ENCODE measurements at regions not wholly inside any gene's neighbourhood (a gene's known extent, or its start where the extent isn't known, plus 50 kb on each side); places are given as distances from the start of the nearest gene placed in this dataset.

DNA sequence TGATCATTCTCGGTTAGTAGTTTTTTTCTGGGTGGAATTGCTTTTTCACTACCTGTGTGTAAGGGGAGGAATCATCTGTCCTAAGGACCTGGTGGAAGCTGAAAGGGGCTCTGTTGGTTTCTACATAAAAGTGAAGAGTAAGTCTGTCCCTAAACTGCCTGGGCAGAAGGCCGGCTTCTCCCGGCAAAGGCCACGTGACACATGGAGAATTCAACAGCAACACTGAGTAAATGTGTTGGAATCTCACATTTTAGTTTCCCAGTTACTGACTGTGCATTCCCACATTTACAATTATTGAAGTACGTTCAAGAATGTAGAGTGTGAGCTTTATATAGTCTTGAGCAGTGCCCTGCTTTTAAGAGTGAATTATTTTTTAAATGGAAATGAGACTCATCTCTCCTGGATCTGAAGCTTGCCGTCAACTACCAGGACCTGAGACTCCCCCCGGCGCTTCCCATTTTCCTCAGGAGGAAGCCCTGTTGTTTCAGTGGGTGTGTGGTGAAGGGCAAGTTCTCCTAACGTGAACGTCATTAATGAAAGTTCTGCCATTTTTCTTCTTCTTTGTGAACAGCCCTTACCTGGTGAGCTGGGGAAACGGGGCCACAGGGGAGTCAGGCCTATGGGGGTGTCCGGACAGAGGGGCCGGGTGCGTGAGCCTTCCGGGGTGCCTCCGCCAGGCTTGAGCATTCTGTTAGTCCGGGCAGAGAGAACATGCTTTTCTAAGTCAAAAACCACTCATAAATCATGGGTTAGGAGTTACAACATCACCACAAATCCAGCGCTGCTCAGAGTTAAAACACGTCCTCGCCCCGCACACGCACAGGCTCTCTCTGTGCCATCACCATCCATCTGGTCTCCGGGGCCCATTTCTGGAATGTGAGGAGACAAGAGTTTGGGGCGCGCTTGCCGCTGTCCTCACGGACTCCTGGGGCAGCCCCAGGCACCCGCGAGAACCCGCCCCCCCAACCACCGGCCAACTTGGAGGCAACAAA is 56.6 kb upstream of the SMOC2 start:
- no peak for DNase-seq

DNA sequence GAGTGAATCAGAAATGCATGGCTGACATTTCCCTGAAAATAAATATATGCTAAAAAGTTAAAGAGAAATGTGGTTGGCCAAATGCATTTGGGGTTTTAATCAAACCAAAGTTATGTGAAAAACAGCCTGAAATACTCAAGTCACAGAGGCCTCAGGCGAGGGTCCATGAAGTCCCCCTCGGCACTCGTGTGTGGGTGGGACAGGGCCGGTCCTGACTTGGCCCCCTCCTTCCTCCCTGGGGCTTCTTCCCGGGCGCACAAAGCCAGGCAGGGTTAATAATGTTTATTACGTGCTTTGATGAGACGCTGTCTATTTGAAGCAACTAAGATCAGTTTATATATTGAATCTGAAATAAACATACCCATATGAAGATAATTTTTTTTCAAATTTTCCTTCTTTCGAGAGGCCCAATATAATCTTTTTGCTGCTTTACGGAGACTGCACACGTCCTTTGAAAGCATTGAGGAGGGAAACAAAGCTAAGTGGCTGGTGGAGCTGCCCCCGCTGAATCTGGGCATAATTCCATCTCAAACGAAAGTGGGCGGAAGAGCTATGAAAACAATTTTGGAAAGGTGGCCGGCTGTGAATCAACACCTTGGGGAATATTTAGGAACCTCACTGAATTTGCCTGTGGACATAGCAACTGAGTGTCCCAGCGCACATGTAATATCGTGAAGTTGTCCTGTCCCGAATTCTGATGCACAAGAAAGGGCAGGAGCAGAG is 55.8 kb upstream of the SMOC2 start:
- peak; percentile 50 for DNase-seq

- DNase-seq, result no peak
Observed at GRCh38 chr6:168385858-168386735, 54.9 kb upstream of the SMOC2 start.

DNA sequence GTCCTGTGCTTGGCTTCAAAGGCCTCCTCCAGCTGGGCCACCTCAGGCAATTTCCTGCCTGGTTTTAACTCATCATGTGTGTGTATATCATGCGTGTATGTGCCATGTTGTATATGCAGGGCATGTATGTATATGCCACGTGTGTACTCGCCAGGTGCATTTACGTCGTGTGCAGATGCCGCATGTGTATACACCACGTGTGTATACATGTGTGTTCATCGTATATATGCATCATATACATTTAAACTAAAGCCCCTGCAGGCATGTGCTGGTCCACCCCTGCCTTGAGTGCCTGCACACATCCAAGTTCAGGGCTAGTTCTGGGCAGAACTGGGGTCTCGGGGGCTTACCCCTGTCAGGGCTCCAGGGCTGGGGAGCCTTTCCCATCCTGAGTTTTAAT is 54.0 kb upstream of the SMOC2 start:
- no peak for DNase-seq

- DNase-seq, result no peak
Observed at GRCh38 chr6:168387426-168387825, 53.6 kb upstream of the SMOC2 start.

DNA sequence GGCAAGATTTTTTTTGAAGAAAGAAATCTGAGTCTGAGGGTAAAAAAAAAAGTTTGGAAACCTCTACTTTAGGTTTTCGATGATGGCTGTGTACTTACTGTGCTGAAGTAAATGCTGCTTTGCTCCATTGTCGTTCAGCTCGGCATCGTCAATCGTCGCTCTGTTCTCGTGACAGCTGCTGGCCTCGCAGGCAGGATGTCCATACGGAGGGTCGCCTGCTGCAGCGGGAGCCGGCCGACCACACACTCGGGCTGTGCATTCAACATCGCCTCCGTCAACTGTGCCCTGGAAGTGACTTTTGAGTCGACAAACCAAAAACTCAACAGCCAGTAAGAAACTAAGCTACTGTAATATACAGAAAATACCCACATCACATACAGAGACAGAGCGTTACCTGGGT is 53.1 kb upstream of the SMOC2 start:
- DNase-seq, result no peak

GRCh38 chr6:168388641-168389633 is 52.0 kb upstream of the SMOC2 start:
- no peak for DNase-seq

DNA sequence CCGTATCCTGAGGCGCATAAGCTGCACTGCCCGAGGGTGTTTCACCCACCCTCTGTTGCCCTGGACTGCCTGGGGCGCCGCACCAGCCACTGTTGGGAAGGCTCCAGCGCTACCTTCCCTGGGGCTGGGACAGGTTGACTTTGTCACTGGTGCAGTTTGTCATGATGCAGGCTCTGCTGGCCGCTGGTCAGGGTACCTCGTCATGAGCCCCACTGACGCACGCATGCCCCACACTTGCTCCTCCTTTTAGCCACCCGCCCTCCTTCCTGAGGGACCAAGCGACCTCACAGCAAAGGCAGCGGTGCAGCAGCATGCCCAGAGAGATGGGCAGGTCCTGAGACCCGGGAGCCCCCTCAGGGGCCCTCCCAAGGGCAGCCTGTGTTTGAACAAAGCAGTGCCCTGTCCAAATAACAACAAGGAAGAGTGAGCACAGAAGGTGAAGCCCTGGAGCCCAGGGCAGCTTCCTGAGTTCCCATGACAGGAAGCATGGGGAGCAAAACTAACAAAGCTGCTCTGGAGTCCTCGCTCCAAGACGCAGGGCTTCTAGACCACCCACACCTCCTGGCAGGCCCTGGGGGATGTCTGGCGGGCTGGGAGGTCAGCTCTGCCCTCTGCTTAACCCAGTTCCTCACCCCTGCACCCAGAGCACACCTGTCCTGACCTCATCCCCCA is 50.1 kb upstream of the SMOC2 start:
- DNase-seq, result no peak

All from NCI-H1105 (cell line).